HCEC 1CT (cell line): ENCODE measurements at regions not wholly inside any gene's neighbourhood (a gene's known extent, or its start where the extent isn't known, plus 50 kb on each side); places are given as distances from the start of the nearest gene placed in this dataset.
"Not testable (repeated sequence)": the region's sequence is repeated elsewhere in the genome, so short reads cannot be mapped to it uniquely, and the experiment has no call there.

Source experiments
- DNase-seq: peaks from one replicate; pipeline ENCODE4 v3.0.0-alpha.2; 2017

DNA sequence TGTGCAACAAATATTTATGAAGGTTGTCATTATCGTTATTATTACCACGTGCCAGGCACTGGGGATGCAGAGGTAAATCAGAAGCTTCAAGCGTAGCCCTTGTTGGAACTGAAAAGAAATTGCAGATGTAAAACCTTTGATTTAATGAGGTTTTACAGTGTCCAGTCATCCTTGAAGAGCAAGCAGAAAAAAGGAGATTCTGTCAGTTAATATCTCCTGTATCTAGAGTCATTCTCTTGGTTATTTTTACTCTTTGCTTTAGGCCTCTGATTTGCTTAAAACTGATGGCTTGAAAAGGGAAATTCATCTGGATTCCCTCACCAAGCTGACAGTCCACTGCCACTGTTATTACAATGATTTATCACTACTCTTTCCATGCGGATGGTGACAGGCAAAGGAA lies 179.3 kb downstream of the GALC start:
- no peak for DNase-seq

DNA sequence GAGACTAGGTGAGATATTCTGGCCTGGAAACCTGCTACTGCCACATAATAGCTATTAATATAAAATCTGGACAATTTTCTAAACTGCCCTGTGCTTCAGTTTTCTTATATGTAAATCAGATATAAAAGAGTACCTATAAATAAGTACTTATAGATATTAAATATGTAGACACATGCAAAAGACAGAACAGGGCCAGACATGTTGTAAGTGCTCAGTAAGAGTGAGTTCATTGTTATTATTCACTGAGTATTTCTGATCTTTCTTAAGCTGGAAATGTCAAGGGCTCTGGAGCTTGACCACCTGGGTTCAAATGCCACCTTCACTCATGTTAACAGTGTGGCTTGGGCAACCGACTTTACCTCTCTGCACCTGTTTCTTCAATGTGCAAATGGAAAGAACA lies 179.8 kb downstream of the GALC start:
- no peak for DNase-seq

DNA sequence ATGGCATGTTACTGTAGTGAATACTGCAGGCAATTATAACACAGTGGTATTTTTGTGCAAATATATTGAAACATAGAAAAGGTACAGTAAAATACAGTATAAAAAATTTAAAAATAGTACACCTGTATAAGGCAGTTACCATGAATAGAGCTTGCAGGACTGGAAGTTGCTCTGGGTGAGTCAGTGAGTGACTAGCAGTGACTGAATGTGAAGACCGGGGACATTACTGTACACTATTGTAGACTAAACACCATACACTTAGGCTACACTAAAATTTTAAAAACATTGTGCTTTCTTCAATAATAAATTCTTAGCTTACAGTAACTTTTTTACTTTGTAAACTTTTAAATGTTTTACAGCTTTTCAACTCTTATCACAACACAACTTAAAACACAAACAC lies 181.7 kb downstream of the GALC start:
- no peak for DNase-seq

DNA sequence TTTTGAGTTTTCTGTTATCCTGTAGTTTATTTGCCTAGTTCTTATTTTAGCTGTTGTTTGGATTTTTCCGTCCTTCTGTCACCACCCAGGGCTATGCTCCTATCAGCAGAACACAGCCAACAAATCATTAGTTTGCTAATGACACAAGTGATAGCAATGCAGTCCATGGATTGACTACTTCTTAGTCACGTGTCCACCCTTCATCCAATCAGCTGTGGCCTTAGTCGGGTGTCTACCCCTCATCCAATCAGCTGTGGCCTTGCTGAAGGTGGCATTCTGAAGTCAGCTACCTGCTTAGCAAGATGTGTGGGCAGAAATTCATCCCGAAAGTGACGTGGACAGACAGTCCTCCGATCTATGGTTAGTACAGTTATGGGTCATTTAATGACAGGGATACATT lies 182.3 kb downstream of the GALC start:
- DNase-seq, result no peak

DNA sequence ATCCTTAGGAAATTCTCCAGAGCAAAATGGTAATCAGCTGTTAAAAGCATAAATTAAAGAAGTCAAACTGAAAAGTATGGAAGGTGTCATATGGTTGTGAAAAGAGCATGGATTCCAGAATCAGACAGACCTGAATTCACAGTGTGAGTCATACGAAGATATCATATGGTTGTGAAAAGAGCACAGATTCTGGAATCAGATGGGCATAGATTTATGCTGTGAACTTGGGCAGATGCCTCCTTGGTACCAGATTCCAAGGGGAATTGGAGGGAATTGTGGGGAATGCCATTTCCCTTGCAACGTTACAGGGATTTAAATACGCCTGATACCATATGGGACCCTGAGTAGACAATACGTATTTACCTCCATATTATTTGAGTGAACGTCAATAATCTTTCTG lies 183.7 kb downstream of the GALC start:
- no peak for DNase-seq

DNA sequence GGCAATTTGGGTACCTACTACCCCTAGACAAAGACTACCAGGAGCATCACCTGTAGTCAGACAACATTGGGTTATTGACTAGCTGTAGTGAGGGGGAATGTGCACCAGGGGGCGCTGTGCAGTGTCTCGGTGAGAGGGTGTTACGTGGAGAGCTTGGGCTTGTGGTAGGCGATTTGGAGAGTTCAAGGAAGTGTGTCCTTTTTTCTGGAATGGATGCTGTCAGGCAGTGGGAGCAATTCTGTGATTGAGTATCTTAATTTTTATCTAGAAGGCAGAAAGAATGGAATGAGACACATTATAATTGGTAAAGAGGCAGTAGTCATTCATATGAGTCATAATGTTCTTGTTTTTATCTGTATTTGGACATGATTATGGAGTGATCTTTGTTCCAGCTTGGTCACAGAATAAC lies 187.7 kb downstream of the GALC start:
- DNase-seq, result no peak

DNA sequence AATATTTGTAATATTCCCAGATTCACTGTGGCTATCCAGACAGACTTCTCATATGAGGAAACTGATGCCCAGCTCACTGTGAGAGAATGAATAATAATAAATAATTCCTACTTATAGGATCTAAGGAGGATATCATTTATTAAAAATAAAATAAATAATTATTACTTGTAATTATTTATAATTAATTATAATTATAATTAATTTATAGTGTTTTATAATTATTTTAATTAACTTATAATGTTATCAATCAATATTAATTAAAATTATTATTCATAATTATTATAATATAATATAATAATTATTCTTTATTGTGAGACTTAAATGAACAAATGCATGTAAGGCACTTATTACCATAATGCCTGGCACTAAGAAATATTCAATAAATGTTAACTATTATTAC lies 192.8 kb downstream of the GALC start:
- no peak for DNase-seq

DNA sequence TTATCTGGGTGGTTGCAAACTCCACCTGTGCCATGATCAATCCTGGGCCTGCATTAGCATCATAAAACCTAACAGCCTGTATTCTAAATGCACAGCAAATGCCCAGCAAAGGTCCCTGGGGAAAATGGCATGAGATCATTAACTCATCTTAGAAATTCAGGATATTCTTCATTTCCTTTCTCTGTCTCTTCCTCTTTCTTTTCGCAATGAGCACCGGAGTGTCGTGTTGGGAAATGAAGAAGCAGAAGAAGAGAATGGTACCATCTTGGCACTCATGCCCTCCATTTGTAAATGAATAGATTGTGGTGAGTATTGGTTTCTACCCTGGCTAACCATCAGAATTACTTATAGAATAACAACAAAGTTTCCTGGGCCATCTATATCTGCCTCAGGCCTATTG lies 193.6 kb downstream of the GALC start:
- DNase-seq, result no peak

DNA sequence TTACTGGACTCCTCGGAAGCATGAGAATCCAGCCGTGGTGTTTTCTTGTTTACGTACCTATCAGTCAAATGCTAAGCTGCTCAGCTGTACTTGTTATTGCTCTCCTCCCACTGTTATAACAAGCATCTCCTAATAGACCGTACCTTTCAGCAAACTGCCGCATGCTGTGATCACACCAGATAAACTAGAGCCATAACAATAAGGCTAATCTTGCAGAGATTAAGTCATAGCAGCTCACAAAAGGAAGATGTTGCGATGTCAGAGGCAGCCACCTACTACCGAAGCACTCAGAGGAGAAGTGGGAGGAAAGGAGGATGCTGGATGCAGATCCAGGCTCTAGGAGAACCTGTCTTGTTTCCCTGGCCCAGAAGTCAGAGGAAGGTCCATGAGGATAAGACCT lies 196.0 kb downstream of the GALC start:
- no peak for DNase-seq

DNA sequence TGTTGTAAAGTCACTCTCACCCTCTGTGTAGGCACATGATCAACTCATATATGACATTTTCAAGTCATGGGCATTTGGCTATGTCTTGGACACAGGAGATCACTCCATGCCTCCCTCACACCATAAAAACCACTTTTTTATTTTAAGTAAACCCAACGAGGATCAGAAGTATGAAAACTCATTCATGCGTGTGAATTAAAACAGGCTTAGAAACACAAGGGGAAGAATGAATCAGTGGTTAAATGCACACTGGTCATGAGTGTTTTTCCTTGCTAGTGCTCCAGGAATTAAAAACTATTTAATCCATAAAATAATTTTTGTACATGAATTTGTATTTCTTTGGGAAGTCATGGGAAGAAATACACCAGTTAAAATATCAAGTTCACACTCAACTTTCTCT lies 198.4 kb downstream of the GALC start:
- DNase-seq, result no peak

DNA sequence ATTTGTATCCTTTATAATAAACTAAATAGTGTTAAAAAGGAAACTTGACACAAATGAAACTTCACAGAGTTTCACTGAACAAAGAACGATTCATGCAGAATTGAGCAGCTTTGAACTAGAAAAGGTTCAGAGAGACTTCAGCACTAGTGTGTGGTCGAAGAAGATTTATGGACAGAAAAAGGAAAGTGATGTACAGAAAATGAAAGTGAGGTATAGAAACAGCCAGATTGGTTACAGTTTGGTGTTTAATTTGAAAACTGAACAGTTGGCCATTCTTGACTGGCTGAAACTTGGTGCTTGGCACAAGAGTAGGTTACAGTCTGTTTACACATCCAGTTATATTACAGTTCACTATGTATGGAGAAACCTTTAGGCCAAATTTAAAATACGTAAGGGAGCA lies 207.1 kb downstream of the GALC start:
- DNase-seq, result no peak

DNA sequence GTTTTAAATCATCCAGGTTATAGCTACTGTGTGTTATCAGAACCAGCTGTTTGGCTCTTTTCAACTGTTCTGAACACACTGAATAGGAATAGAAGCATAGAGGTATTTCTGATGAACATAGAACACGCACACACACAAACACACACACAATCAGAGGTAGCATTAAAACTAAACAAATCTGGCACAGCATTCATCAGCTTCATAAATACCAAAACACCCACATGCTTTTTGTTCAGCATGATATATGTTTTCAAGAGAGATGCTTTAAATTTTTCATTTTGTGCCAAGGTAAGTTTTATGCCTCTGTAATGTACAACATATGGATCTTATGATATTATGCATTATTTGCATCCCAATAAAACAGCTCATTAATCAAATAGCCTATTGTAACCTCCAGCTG lies 208.6 kb downstream of the GALC start:
- DNase-seq, result no peak

DNA sequence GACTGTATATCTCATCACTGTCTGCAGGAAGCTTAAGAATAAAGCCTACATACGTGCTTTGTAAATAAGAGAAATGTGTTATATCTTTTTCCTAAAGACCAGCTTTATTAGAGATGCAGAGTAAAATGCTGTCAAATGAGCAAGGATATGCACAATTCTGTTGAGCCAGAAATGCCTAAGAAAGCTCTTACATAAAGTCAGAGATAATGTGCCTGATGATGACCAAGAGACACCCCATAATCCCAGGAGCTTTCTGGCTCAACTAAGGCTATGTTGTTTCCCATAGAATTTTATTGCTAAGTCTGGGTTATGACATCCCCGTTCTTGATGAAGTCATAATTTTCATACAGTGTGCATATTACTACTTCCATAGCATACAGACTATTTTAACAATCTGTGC lies 209.9 kb downstream of the GALC start:
- DNase-seq, result no peak

DNA sequence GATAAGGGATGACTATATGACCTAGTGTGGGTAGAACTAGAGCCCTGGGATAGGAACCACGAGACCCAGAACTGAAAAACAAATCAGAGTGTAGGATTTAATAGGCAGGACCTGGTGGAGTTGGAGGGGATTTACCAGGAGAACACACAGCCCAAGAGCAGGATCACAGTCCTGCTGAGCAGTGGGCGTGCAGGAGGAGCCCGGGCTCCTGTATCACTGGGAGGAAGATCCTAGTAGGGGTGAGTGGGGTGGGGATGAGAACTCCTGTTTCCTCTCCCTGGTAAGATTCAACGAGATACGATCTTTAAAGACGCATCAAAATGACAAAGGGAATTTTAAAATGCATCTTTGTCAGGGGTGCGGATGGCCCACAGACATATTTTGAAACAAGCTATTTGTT lies 220.1 kb downstream of the GALC start:
- DNase-seq, result no peak

DNA sequence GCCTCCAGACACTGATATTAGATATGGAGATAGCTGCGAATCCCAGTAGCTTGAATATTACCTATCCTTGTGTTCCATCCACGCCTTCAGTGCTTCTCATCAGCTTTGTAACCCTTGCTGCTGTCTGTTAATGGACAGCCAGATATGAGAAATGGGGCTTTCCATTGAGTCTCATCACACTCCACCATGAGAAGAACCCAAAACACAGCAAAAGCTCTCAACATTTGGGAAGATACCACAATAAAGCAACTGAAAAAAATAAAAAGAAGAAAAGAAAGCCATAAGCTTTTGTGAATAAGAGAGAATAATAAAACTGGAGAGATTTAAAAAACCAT lies 225.4 kb downstream of the GALC start:
- DNase-seq, result no peak

DNA sequence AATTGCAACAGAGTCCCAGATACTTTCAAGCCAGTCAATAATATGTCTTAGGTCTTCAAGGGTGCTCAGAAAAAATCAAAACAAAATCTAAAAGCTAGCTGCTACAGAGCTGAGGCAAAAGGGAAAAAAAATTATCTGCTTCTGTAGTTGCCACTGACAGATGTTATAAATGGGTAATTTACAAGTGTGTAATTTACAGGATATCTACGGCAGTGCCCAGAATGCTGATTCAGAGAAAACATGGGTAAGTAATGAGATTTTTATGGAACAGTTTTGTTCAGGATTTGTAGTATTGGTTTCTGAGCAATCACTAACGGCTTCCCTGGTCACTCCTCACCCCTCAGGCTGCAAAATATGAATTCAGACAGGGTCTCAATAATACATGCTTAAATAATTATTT lies 234.1 kb downstream of the GALC start:
- no peak for DNase-seq

DNA sequence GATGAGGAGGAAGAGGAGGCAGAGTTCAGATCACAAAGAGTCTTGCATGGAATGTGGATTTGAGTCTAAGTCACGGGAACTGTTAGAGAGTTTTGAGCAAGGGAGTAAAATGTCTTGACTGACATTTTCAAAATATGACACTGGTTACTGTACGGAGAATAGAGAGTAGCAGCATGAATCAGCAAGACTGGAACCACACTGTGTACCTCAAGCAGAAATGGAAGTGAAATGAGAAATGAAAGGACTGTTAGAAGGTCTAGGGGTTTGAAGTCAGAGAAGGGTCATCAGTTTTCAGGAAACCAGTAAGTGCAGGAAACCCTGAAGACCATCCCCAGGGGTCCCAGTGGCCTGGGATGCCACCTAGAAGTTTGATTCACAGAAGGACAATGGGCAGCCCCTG lies 236.3 kb downstream of the GALC start:
- no peak for DNase-seq

DNA sequence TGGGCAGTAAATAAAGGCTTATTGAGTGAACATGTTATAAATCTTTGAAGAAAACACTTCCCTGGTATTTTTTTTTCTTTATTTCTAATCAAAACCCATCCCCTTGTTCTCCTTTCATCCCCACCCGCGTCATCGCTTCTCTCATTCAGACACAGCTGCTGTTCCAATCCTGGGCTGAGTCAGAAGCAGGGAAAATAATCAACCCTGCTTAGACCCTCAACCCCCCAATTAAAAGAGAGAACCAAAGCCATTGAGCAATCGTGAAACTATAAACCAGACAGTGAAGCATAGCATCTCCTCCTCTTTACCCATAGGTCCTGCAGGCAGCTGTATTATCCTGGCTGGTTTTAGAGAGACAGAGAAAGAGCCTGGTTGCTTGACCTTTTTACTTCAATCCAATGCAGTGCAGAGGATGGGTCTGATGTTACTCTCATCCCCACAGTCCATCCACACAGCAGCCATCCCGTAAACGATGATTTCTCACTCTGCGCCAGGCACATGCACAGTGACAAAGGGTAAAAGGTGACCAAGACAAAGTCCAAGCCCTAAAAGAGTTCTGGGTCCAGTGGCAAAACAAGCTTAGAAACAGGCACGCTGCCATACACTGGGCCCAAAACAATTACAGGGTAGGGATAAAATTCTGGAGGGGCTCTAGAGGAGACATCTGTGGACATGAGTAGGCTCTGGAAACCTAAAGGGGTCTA lies 238.3 kb downstream of the GALC start:
- no peak for DNase-seq

DNA sequence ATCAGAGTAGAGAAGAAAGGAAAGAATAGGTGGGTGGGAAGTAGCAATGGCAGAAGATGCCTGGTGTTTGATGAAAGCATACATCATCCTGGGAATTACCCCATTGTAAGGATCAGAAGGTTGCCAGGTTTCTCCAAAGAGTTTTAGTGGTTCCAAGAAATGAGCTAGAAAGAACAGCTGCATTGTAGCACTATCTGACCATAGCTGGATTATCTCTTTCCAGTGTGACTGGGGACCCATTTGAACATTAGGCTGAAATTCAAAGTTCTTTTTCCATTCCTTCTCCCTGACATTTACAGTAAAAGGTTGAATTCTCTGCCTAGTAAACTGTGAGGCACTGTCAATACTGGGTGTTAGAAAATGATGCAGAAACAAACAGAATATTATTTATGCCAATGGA lies 244.4 kb downstream of the GALC start:
- no peak for DNase-seq

DNA sequence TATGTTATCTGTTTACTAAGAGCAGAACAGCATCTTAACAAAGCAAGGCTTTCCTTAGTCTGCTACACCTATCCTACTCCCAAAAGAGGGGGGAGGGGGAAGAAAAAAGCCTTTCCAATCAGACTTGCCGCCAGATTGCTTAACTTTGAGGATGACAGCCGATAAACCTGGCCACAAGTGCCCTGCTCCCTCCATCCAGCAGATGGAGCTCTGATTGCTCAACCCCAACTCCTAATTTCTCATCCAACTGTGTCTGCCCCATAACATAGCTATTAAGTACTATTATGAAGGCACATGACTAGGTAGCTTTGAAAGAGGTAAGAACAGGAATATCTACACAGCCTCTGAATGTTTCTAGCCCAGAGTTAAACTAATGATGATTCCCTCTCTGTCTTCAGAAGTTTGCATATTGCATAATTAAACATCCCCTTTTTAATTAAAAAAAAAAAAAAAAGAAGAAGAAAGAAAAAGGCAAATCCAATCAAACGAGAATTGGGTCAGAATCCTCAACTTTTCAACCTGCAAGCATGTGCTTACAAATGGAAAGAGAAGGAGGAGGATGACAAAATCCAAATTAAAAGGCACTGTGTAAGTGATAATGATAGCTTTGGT lies 247.4 kb downstream of the GALC start:
- DNase-seq, result no peak

DNA sequence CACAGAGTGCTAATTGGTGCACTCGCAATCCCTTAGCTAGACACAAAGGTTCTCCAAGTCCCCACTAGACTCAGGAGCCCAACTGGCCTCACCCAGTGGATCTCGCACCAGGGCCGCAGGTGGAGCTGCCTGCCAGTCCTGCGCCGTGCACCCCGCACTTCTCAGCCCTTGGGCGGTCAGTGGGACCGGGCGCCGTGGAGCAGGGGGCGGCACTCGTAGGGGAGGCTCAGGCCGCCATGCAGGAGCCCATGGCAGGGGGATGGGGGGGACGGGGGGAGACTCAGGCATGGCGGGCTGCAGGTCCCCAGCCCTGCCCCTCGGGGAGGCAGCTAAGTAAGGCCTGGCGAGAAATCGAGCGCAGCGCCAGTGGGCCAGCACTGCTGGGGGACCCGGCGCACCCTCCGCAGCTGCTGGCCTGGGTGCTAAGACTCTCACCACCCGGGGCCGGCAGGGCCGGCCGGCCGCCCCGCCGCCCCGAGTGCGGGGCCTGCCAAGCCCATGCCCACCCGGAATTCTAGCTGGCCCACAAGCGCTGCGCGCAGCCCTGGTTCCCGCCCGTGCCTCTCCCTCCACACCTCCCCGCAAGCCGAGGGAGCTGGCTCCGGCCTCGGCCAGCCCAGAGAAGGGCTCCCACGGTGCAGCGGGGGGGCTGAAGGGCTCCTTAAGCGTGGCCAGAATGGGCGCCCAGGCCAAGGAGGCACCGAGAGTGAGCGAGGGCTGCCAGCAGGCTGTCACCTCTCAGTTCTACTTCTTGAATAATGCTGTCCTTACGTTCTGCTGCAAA lies 258.2 kb downstream of the GALC start:
- not testable (repeated sequence) for DNase-seq

DNA sequence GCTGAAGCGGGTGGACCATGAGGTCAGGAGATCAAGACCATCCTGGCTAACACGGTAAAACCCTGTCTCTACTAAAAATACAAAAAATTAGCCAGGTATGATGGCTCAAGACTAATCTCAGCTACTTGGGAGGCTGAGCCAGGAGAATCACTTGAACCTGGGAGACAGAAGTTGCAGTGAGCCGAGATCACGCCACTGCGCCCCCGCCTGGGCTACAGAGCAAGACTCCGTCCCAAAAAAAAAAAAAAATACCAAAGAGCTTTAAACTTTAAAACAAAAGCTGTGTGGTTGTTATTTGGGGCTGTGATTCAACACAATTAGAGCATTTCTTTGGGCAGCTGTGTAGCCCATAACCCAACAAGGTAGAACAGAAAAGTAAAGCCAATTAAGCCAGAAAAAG lies 259.9 kb downstream of the GALC start:
- DNase-seq, result not testable (repeated sequence)

DNA sequence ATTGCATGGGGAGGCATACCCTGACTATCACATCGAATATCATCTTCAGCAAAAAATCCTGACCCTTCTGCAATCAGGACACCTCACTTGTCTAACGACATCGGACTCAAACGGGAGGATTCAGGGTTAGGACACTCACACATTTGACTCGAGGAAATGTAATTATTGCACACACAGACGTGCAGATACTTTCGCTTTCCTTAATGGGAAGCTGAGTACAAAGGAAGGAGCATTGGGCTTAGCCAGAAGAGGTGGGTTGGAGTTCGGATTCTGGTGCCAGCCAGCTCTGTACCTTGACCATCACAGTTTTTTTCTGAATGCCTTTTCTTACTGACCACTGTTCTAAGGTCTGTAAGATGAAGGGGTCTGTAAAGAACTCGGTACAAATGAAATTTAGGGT lies 260.4 kb downstream of the GALC start:
- no peak for DNase-seq

DNA sequence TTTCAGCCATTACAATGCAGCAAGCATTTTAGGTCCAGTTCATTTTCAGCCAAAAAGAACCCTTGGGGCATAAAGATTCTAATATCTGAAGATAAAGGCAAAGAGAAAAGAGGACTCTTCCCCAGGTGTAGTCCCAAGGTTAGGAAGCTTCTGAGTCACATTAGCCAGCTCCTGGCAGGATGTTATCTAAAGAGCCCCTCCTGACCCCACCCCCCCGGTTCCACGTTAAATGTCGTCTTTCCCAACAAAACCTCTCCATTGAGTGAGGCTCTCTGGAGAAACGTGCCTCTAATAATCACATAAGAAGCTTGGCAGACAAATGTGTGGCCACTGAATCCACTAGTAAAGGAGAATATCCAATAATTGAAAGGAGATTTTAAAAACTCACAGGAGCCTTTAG lies 267.7 kb downstream of the GALC start:
- no peak for DNase-seq
